ENCODE measurements at regions not wholly inside any gene's neighbourhood (a gene's known extent, or its start where the extent isn't known, plus 50 kb on each side); places are given as distances from the start of the nearest gene placed in this dataset.
"Not testable (repeated sequence)": the region's sequence is repeated elsewhere in the genome, so short reads cannot be mapped to it uniquely, and the experiment has no call there.

- Histone ChIP-seq H3K9ac (ENCODE audit: low read length) (no peak overlapping the region), H3K4me3 (replicated peaks in 1 of 2; ENCODE audit: low read depth in 1 of 2, low read length in 2 of 2) (no peak overlapping the region), H3K79me2 (ENCODE audit: insufficient read depth, low read length) (no peaks in the 10 kb centered on the region), H3K4me1 (ENCODE audit: control insufficient read depth in 1 of 2, insufficient read depth in 2 of 2, low read length in 2 of 2) (peaks cover 0 to 11% of the 10 kb centered on the region in 2 experiments; a peak in 2 of 4 replicates), H3K36me3 (ENCODE audit: control insufficient read depth in 1 of 2, insufficient read depth in 2 of 2, low read length in 2 of 2) (no peaks in the 10 kb centered on the region), H4K20me1 (ENCODE audit: insufficient read depth) (no peaks in the 10 kb centered on the region), H3K9me3 (ENCODE audit: control insufficient read depth in 1 of 2, insufficient read depth in 1 of 2, low read depth in 1 of 2, low read length in 2 of 2) (no peaks in the 10 kb centered on the region), H2AFZ (ENCODE audit: low read depth, low read length, poor library complexity, severe bottlenecking) (no peak overlapping the region), H3K4me2 (ENCODE audit: low read length) (no peak overlapping the region), H3K9me2 (ENCODE audit: insufficient read depth) (no peaks in the 10 kb centered on the region), H3K27me3 (ENCODE audit: insufficient read depth, low read length) (no peaks in the 10 kb centered on the region), H3K27ac (ENCODE audit: low read depth, low read length) (no peak overlapping the region)
- no peak for TF ChIP-seq RAD21 (IDR thresholded peaks at IDR 0.05; ENCODE audit: low read depth)
- no peak for TF ChIP-seq SRF (IDR thresholded peaks at IDR 0.05; ENCODE audit: low read depth)
- TF ChIP-seq POLR2AphosphoS5 (IDR thresholded peaks at IDR 0.05; ENCODE audit: low read depth, low read length) = no peak
- TF ChIP-seq REST (IDR thresholded peaks at IDR 0.05; ENCODE audit: low read depth) = no peak
- no peak for TF ChIP-seq YY1 (IDR thresholded peaks at IDR 0.05; ENCODE audit: extremely low read depth, insufficient replicate concordance, low read depth, low read length)
- no peak for TF ChIP-seq JUND (IDR thresholded peaks at IDR 0.05)
- no peak for TF ChIP-seq ZNF274 (IDR thresholded peaks at IDR 0.05; ENCODE audit: low read depth, low read length)
- no peak for TF ChIP-seq ATF3 (IDR thresholded peaks at IDR 0.05)
- no peak for TF ChIP-seq SP1 (IDR thresholded peaks at IDR 0.05; ENCODE audit: low read depth)
- TF ChIP-seq TCF7L2 (IDR thresholded peaks at IDR 0.05; ENCODE audit: borderline replicate concordance, extremely low read depth, insufficient read depth, insufficient read length) = no peak
- no TSS peak for BruUV-seq (replicated peaks)
- no peak for DNase-seq (ENCODE audit: low read depth, low spot score)
- ATAC-seq = no peak
- ChIA-PET RAD21 (ENCODE audit: low non-redundant PET in 1 of 2, low total read pairs in 2 of 2, uncharacterized antibody in 2 of 2, unreplicated experiment in 2 of 2) (no interaction called here), CTCF (no interaction called here), POLR2A (no interaction called here)
- intact Hi-C loops (cut with micrococcal nuclease) = no loop called here
Measured at GRCh38 chr16:66020046-66020445, 346.4 kb upstream of the CDH5 start.

GRCh38 chr16:66019502-66019901 lies 347.0 kb upstream of the CDH5 start:
- BruUV-seq (replicated peaks); POLR2A ChIA-PET; H4K20me1 ChIP-seq (ENCODE audit: insufficient read depth); H3K27ac ChIP-seq (ENCODE audit: low read depth, low read length); H3K27me3 ChIP-seq (ENCODE audit: insufficient read depth, low read length); H3K4me3 ChIP-seq (replicated peaks in 1 of 2; ENCODE audit: low read depth in 1 of 2, low read length in 2 of 2); CTCF ChIA-PET; H3K9me2 ChIP-seq (ENCODE audit: insufficient read depth); RAD21 ChIA-PET (ENCODE audit: low non-redundant PET in 1 of 2, low total read pairs in 2 of 2, uncharacterized antibody in 2 of 2, unreplicated experiment in 2 of 2); H3K36me3 ChIP-seq (ENCODE audit: control insufficient read depth in 1 of 2, insufficient read depth in 2 of 2, low read length in 2 of 2); DNase-seq (ENCODE audit: low read depth, low spot score); H3K79me2 ChIP-seq (ENCODE audit: insufficient read depth, low read length); H3K4me2 ChIP-seq (ENCODE audit: low read length); H3K9ac ChIP-seq (ENCODE audit: low read length); H3K9me3 ChIP-seq (ENCODE audit: control insufficient read depth in 1 of 2, insufficient read depth in 1 of 2, low read depth in 1 of 2, low read length in 2 of 2); H2AFZ ChIP-seq (ENCODE audit: low read depth, low read length, poor library complexity, severe bottlenecking); intact Hi-C loops (cut with micrococcal nuclease); ATAC-seq: not testable (repeated sequence)
- H3K4me1 ChIP-seq (ENCODE audit: control insufficient read depth in 1 of 2, insufficient read depth in 2 of 2, low read length in 2 of 2) = peaks cover 0 to 11% of the 10 kb centered on the region in 2 experiments; a peak in 2 of 4 replicates
